HFFc6 (cell line): ENCODE measurements at regions not wholly inside any gene's neighbourhood (a gene's known extent, or its start where the extent isn't known, plus 50 kb on each side); places are given as distances from the start of the nearest gene placed in this dataset.

ENCODE experiments used
- DNase-seq: peaks from one replicate; pipeline ENCODE4 v3.0.0-alpha.2; 2018
- H3K27ac Mint-ChIP-seq: 2 replicates; pipeline ENCODE4 v1.8.0; 2020; ENCODE audit warnings: mild to moderate bottlenecking, mixed read lengths
- H3K27me3 Mint-ChIP-seq: 2 replicates; pipeline ENCODE4 v1.8.0; 2021; ENCODE audit warnings: mild to moderate bottlenecking, moderate library complexity, mixed read lengths; ENCODE audit not compliant: insufficient read depth
- H3K36me3 Mint-ChIP-seq: 2 replicates; pipeline ENCODE4 v1.8.0; 2021; ENCODE audit warnings: low read depth, mixed read lengths
- H3K4me1 Mint-ChIP-seq: 2 replicates; pipeline ENCODE4 v1.8.0; 2020; ENCODE audit warnings: low read depth, mixed read lengths
- H3K4me3 Mint-ChIP-seq: 2 replicates; pipeline ENCODE4 v1.8.0; 2020; ENCODE audit warnings: mild to moderate bottlenecking, moderate library complexity, mixed read lengths
- H3K9me3 Mint-ChIP-seq: 2 replicates; pipeline ENCODE4 v1.8.0; 2020; ENCODE audit warnings: mild to moderate bottlenecking, mixed read lengths
- CTCF ChIP-seq: fragments of 200-600 bp; sonication (generic); IDR thresholded peaks from 2 replicates; pipeline ENCODE4 v1.5.0; 2021; ENCODE audit warnings: antibody characterized with exemption, mild to moderate bottlenecking

- no peaks in the 10 kb centered on the region for H3K27me3 Mint-ChIP-seq
- no peaks in the 10 kb centered on the region for H3K4me1 Mint-ChIP-seq
Measured at GRCh38 chr5:104372796-104373195, 810.2 kb upstream of the NUDT12 start.

GRCh38 chr5:104372376-104372775 is 809.8 kb upstream of the NUDT12 start:
- H3K9me3 Mint-ChIP-seq, result peaks cover 18% of the 10 kb centered on the region; the same call in 1 of the 2 replicates
- DNase-seq, result no peak
- H3K27me3 Mint-ChIP-seq, result no peaks in the 10 kb centered on the region
- no peak overlapping the region for H3K4me3 Mint-ChIP-seq
- TF ChIP-seq CTCF, result no peak
- no peaks in the 10 kb centered on the region for H3K36me3 Mint-ChIP-seq
- H3K4me1 Mint-ChIP-seq, result no peaks in the 10 kb centered on the region
- no peak overlapping the region for H3K27ac Mint-ChIP-seq

More at GRCh38 chr5:104372796-104373195, 810.2 kb upstream of the NUDT12 start:
- H3K4me3 Mint-ChIP-seq, result no peak overlapping the region
- H3K9me3 Mint-ChIP-seq, result peaks cover 18% of the 10 kb centered on the region
- no peak for TF ChIP-seq CTCF
- no peaks in the 10 kb centered on the region for H3K36me3 Mint-ChIP-seq
- no peak overlapping the region for H3K27ac Mint-ChIP-seq
- no peak for DNase-seq

- Mint-ChIP-seq H3K27me3 (no peaks in the 10 kb centered on the region), H3K36me3 (no peaks in the 10 kb centered on the region), H3K4me3 (no peak overlapping the region), H3K9me3 (peaks cover 31% of the 10 kb centered on the region), H3K27ac (no peak overlapping the region), H3K4me1 (no peaks in the 10 kb centered on the region)
- DNase-seq, result no peak
- no peak for TF ChIP-seq CTCF
Measured at GRCh38 chr5:104370523-104370922, 807.9 kb upstream of the NUDT12 start.

GRCh38 chr5:104367978-104368377 is 805.4 kb upstream of the NUDT12 start:
- no peak overlapping the region for H3K27ac Mint-ChIP-seq
- no peaks in the 10 kb centered on the region for H3K4me1 Mint-ChIP-seq
- H3K4me3 Mint-ChIP-seq, result no peak overlapping the region
- no peak for TF ChIP-seq CTCF
- DNase-seq, result no peak
- H3K36me3 Mint-ChIP-seq, result no peaks in the 10 kb centered on the region
- peaks cover 28% of the 10 kb centered on the region for H3K9me3 Mint-ChIP-seq
- H3K27me3 Mint-ChIP-seq, result no peaks in the 10 kb centered on the region

GRCh38 chr5:104363567-104363966 is 801.0 kb upstream of the NUDT12 start:
- Mint-ChIP-seq H3K4me3 (no peak overlapping the region), H3K9me3 (peaks cover 18% of the 10 kb centered on the region), H3K36me3 (no peaks in the 10 kb centered on the region), H3K4me1 (no peaks in the 10 kb centered on the region), H3K27ac (no peak overlapping the region), H3K27me3 (no peaks in the 10 kb centered on the region)
- no peak for TF ChIP-seq CTCF
- DNase-seq, result no peak

- no peaks in the 10 kb centered on the region for H3K36me3 Mint-ChIP-seq
- no peaks in the 10 kb centered on the region for H3K4me1 Mint-ChIP-seq
- no peak for TF ChIP-seq CTCF
- H3K9me3 Mint-ChIP-seq, result peaks cover 20% of the 10 kb centered on the region
- no peak overlapping the region for H3K4me3 Mint-ChIP-seq
- no peaks in the 10 kb centered on the region for H3K27me3 Mint-ChIP-seq
- DNase-seq, result no peak
- no peak overlapping the region for H3K27ac Mint-ChIP-seq
Measured at GRCh38 chr5:104361932-104362331, 799.3 kb upstream of the NUDT12 start.
